ENCODE measurements at regions not wholly inside any gene's neighbourhood (a gene's known extent, or its start where the extent isn't known, plus 50 kb on each side); places are given as distances from the start of the nearest gene placed in this dataset.

DNA sequence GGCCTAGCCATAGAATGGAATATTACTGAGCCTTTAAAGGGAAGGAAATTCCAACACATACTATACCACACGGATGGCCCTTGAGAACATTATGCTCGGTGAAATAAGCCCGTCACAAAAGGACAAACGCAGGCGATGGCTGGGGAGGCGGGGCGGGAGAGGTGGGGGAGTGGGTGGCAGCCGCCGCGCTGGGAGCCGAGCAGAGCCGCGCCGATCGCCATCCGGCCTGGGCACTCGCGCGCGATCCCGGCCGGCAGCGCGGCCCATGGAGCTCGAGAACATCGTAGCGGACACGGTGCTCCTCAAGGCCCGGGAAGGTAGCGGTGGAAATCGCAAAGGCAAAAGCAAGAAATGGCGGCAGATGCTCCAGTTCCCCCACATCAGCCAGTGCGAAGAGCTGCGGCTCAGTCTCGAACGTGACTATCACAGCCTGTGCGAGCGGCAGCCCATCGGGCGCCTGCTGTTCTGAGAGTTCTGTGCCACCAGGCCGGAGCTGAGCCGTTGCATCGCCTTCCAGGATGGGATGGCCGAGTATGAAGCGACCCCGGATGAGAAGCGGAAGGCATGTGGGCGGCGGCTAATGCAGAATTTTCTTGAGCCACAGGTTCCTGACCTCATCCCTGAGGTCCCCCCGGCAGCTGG, 140.1 kb downstream of the ZDHHC20 start:
- DNase-seq (ENCODE audit: low read depth in 2 of 2): no peak

DNA sequence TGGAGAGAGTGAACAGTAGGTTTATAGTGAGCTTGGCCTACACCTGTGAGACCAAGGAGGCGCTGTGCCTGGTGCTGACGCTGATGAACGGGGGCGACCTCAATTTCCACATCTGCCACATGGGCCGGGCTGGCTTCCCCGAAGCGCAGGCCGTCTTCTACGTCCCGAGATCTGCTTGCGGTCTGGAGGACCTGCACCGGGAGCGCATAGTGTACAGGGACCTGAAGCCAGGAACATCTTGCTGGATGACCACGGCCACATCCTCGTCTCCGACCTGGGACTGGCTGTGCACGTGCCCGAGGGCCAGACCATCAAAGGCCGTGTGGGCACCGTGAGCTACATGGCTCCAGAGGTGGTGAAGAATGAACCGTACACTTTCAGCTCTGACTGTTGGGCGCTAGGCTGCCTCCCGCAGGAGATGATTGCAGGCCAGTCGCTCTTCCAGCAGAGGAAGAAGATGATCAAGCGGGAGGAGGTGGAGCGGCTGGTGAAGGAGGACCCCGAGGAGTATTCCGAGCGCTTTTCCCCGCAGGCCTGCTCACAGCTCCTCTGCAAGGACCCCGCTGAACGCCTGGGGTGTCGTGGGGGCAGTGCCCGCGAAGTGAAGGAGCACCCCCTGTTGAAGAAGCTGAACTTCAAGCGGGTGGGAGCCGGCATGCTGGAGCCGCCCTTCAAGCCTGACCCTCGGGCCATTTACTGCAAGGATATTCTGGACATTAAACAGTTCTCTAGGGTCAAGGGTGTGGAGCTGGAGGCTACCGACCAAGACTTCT, 139.0 kb downstream of the ZDHHC20 start:
- no peak for DNase-seq (ENCODE audit: low read depth in 2 of 2)

- no peak for DNase-seq (ENCODE audit: low read depth in 2 of 2)
These were observed 138.5 kb downstream of the ZDHHC20 start for GRCh38 chr13:21320642-21321034.

GRCh38 chr13:21321269-21321668, 137.8 kb downstream of the ZDHHC20 start:
- DNase-seq (ENCODE audit: low read depth in 2 of 2): no peak

- DNase-seq (ENCODE audit: low read depth in 2 of 2): no peak
These were observed 136.7 kb downstream of the ZDHHC20 start for GRCh38 chr13:21322327-21322965.

Data from stimulated activated CD8-positive, alpha-beta memory T cell treated with anti-CD3 and anti-CD28 coated beads, Interleukin-7, amount 100 ng/mL, for 4 hours (primary cell).